ENCODE measurements at regions not wholly inside any gene's neighbourhood (a gene's known extent, or its start where the extent isn't known, plus 50 kb on each side); places are given as distances from the start of the nearest gene placed in this dataset.

DNA sequence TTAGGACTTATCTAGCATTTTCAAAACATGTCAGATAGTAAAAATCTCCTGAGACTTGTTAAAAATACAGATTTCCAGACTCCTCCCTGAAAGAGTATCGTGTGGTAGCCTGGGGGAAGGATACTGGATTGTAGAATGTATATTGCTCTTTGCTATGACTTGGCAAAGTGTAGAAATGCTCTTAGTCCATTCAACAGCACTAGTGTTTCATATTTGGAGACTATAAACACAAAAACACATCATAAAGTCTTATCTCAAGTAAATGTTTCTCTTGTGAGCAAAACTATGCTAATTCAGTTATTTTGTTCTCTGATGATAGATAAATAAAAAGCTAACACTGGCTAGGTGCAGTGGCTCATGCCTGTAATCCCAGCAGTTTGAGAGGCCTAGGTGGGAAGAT, 137.5 kb upstream of the PRPS1L1 start:
- TF ChIP-seq, protein P1, sequence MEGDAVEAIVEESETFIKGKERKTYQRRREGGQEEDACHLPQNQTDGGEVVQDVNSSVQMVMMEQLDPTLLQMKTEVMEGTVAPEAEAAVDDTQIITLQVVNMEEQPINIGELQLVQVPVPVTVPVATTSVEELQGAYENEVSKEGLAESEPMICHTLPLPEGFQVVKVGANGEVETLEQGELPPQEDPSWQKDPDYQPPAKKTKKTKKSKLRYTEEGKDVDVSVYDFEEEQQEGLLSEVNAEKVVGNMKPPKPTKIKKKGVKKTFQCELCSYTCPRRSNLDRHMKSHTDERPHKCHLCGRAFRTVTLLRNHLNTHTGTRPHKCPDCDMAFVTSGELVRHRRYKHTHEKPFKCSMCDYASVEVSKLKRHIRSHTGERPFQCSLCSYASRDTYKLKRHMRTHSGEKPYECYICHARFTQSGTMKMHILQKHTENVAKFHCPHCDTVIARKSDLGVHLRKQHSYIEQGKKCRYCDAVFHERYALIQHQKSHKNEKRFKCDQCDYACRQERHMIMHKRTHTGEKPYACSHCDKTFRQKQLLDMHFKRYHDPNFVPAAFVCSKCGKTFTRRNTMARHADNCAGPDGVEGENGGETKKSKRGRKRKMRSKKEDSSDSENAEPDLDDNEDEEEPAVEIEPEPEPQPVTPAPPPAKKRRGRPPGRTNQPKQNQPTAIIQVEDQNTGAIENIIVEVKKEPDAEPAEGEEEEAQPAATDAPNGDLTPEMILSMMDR (IDR thresholded peaks at IDR 0.05): no peak
- no peak for TF ChIP-seq EZH2phosphoT487 (IDR thresholded peaks at IDR 0.05)

Data from neural progenitor cell (in vitro differentiated cells).